ENCODE measurements at regions not wholly inside any gene's neighbourhood (a gene's known extent, or its start where the extent isn't known, plus 50 kb on each side); places are given as distances from the start of the nearest gene placed in this dataset.
"Not testable (repeated sequence)": the region's sequence is repeated elsewhere in the genome, so short reads cannot be mapped to it uniquely, and the experiment has no call there.

GRCh38 chr6:93932175-93932574 is 512.8 kb upstream of the EPHA7 start:
- DNase-seq = no peak

DNA sequence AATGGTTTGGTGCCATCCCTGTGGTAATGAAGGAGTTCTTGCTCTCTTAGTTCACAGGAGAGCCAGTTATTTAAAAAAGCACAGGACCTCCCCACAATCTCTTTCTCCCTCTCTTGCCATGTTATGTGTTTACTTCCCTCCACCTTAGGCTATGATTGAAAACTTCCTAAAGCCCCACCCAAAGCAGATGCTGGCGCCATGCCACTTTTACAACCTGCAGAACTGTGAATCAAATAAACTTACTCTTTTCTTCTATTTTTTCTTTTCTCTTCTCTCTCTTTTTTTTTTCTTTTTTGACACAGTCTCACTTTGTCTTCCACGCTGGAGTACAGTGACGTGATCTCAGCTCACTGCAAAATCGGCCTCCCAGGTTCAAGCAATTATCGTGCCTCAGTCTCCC is 508.4 kb upstream of the EPHA7 start:
- no peak for DNase-seq

DNA sequence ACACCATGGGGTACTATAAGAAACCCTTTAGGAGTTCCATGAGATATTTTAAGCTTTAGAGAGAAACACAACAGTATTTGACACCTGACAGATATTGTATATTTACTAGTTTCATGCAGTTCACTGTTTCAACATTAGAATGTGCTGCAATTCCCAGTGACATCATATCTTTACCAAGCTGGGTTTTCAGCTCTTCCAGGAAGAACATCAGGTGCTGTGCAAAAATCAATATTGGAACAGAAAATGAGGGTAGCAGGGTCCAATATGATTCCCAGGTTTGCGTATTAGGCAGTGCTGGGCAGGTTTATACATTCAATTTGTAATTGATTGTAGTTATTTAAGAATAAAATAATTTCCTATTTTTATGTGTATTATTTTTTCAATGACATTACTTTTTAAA is 500.0 kb upstream of the EPHA7 start:
- no peak for DNase-seq

DNA sequence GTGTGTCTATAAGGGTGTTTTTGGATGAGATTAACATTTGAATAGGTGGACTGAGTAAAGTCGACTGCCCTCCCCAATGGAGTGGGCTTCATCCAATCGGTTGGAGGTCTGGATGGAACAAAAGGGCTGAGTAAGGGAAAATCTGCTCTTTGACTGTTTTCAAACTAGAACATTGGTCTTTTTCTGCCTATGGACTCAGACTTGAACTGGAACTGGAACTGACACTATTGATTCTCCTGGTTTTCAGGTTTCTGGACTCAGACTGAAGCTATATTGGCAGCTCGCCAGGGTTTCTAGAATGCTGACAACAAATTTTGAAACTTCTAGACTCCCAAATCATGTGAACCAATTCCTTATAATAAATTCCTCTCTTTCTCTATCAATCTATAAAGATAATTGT is 498.9 kb upstream of the EPHA7 start:
- no peak for DNase-seq

DNA sequence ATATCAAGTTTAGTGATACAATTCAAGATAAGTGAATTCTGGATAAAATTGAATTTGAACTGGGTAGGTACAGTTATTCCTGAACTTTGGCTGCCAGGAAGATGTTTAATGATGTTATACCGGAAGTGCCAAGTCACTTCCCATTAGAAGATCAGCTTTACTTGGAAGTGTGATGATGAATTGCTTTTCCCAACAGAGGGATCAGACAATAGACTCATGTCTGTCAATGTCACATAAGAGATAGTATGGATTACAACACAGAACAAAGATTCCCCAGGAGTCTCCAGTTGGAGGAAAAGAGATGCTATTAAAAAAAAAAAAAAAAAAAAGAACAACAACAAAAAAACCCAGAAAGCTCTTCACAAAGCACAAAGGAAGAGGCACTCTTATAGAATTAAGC is 497.9 kb upstream of the EPHA7 start:
- no peak for DNase-seq

- no peak for DNase-seq
These were observed 497.4 kb upstream of the EPHA7 start for GRCh38 chr6:93916716-93917115.

GRCh38 chr6:93915961-93916360 is 496.6 kb upstream of the EPHA7 start:
- no peak for DNase-seq

- no peak for DNase-seq
These were observed 483.2 kb upstream of the EPHA7 start for GRCh38 chr6:93902517-93902916.

- DNase-seq = no peak
These were observed 480.8 kb upstream of the EPHA7 start for GRCh38 chr6:93900142-93900541.

GRCh38 chr6:93896081-93896480 is 476.7 kb upstream of the EPHA7 start:
- no peak for DNase-seq

GRCh38 chr6:93894521-93894920 is 475.2 kb upstream of the EPHA7 start:
- DNase-seq = no peak

GRCh38 chr6:93889713-93890112 is 470.4 kb upstream of the EPHA7 start:
- DNase-seq = no peak

- no peak for DNase-seq
These were observed 467.1 kb upstream of the EPHA7 start for GRCh38 chr6:93886416-93886815.

DNA sequence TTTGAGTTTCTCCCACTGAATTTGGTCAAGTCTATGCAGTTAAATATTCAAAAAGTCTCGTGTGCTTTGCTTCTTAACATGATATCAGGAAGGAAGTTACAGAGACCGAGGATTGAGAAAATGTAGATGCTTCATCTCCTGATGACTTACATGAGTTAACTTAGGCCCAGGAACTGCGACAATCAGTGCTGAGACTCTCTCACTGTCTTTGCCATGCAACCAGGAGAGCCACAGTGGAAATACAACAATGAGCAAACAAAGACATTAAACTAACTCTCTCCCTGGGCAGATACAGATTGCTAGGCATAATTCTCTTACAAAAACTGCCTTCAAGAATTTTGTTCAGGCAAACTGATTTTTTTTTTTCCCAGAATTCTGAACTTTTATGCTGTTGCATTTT is 440.6 kb upstream of the EPHA7 start:
- DNase-seq = no peak

GRCh38 chr6:93858213-93858612 is 438.9 kb upstream of the EPHA7 start:
- DNase-seq = no peak

DNA sequence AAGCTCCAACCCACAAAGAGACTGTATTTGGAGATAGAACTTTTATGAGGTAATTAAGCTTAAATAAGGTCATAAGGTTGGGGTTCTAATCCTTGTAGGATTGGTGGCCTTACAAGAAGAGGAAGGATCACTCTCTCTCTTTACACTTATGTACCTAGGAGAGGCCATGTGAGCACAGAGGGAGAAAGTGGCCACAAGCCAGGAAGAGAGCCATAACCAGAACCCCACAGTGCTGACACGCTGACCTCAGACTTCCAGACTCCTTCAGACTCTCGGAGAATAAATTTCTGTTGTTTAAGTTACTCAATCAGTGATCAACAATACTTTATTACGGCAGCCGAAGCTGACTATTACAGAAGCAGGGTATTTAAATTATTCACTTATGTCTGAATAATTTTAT is 430.5 kb upstream of the EPHA7 start:
- no peak for DNase-seq

- DNase-seq = no peak
These were observed 428.8 kb upstream of the EPHA7 start for GRCh38 chr6:93848031-93848742.

GRCh38 chr6:93842178-93842577 is 422.8 kb upstream of the EPHA7 start:
- no peak for DNase-seq

DNA sequence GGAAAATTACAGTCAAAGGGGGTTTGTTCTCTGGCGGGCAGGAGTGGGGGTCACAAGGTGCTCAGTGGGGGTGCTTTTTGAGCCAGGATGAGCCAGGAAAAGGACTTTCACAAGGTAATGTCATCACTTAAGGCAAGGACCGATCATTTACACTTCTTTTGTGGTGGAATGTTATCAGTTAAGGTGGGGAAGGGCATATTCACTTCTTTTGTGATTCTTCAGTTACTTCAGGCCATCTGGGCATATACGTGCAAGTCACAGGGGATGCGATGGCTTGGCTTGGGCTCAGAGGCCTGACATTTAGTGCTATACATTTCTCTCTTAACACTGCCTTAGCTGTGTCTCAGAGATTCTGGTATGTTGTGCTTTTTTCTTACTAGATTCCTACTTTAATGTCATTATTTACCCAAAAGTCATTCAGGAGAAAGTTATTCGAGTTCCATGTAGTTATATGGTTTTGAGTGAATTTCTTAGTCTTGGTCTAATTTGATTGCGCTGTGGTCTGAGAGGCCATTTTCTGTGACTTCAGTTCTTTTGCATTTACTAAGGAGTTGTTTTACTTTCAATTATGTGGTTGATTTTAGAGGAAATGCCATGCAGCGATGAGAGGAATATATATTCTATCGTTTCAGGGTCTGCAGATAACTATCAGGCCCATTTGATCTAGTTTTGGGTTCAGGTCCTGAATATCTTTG is 416.2 kb upstream of the EPHA7 start:
- not testable (repeated sequence) for DNase-seq

DNA sequence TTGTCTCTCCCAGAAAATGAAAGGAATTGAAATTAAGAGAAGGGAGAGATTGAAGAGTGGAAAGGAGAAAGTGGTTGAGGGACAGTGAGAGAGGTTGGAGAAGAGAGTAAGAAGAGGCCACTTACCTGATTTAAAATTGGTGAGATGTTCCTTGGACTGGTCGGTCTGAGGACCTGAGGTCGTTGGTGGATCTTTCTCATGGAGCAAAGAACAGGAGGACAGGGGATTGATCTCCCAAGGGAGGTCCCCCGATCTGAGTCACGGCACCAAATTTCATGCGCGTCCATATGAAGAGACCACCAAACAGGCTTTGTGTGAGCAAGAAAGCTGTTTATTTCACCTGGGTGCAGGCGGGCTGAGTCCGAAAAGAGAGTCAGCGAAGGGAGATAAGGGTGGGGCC is 415.7 kb upstream of the EPHA7 start:
- not testable (repeated sequence) for DNase-seq

- DNase-seq = not testable (repeated sequence)
These were observed 414.0 kb upstream of the EPHA7 start for GRCh38 chr6:93833326-93833725.

GRCh38 chr6:93829757-93830156 is 410.4 kb upstream of the EPHA7 start:
- DNase-seq = not testable (repeated sequence)

GRCh38 chr6:93829009-93829408 is 409.6 kb upstream of the EPHA7 start:
- DNase-seq = no peak

DNA sequence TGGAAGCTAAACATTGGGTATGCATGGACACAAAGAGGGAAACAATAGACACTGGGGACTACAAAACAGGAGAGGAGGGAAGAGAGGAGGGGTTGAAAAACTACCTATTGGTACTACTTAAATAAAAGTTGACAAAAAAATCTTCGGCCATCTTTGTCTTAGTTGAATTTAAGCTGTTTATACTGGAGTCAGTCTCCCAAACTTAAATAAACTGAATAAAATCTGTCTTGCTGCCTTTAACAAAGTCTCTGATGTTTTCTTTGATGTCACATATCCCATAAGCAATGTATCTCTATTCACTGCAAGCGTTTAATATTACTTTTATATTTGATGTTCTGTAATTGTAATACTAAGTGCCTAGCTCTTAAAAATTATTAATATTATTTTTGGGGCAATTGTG is 409.2 kb upstream of the EPHA7 start:
- DNase-seq = no peak

DNA sequence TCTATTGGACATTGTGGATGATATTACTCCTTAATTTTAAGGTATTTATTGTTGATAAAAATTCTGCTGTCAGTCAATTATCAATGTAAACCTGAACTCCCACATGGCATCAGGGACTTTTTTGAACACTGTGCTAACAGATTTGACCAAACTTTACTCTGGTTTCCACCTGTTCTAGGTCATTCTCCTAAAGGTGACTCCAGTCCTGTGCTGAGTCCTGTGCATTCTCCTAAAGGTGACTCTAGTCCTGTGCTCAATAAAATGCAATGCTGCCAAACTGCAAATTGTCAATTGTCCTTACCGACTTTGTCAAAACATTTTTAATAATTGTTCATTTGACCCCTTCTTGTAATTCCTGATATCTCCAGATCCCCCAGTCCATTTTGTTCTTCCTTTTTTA is 408.4 kb upstream of the EPHA7 start:
- DNase-seq = no peak

Data from inflammatory macrophage (primary cell).